ENCODE measurements at regions not wholly inside any gene's neighbourhood (a gene's known extent, or its start where the extent isn't known, plus 50 kb on each side); places are given as distances from the start of the nearest gene placed in this dataset.

GRCh38 chr10:2899246-2899951, 167.9 kb upstream of the PFKP start:
- Mint-ChIP-seq H3K4me1 (no peaks in the 10 kb centered on the region; the same call in 1 of the 2 replicates), H3K4me3 (no peak overlapping the region)
- TF ChIP-seq FOXK1 (CRISPR knock-in tag; IDR thresholded peaks at IDR 0.05), result no peak
- TF ChIP-seq ZNF671 (CRISPR knock-in tag; IDR thresholded peaks at IDR 0.05), result no peak
- TF ChIP-seq ZMAT4 (CRISPR knock-in tag; IDR thresholded peaks at IDR 0.05), result no peak
- no peak for TF ChIP-seq IRF1 (CRISPR knock-in tag; IDR thresholded peaks at IDR 0.05)
- no peak for TF ChIP-seq ATF2 (CRISPR knock-in tag; IDR thresholded peaks at IDR 0.05; ENCODE audit: borderline replicate concordance, low read depth)
- TF ChIP-seq STAT6 (CRISPR knock-in tag; conservative IDR thresholded peaks at IDR 0.05; ENCODE audit: low read depth), result no peak
- no peak for TF ChIP-seq ZBTB21 (CRISPR knock-in tag; IDR thresholded peaks at IDR 0.05; ENCODE audit: borderline replicate concordance)
- no peak for TF ChIP-seq ZNF219 (CRISPR knock-in tag; IDR thresholded peaks at IDR 0.05; ENCODE audit: borderline replicate concordance)

GRCh38 chr10:2898509-2898860, 168.9 kb upstream of the PFKP start:
- POLR2A ChIA-PET, result no interaction called here
- Mint-ChIP-seq H3K27me3 (ENCODE audit: low read depth) (no peaks in the 10 kb centered on the region), H3K9me3 (no peaks in the 10 kb centered on the region), H3K27ac (no peak overlapping the region), H3K4me3 (no peak overlapping the region), H3K36me3 (no peaks in the 10 kb centered on the region), H3K4me1 (no peaks in the 10 kb centered on the region; the same call in 1 of the 2 replicates)
- DNase-seq (ENCODE audit: low spot score) (no peak), ATAC-seq (no peak)
- CTCF ChIA-PET, result no interaction called here
- TF ChIP-seq GRHL2 (CRISPR knock-in tag; IDR thresholded peaks at IDR 0.05; ENCODE audit: insufficient replicate concordance, severe bottlenecking) (no peak), ZNF263 (CRISPR knock-in tag; IDR thresholded peaks at IDR 0.05; ENCODE audit: low read depth) (no peak), MXD4 (CRISPR knock-in tag; IDR thresholded peaks at IDR 0.05; ENCODE audit: borderline replicate concordance) (no peak), RELA (CRISPR knock-in tag; IDR thresholded peaks at IDR 0.05; ENCODE audit: borderline replicate concordance) (no peak), E2F1 (CRISPR knock-in tag; IDR thresholded peaks at IDR 0.05) (no peak), TCF7 (CRISPR knock-in tag; IDR thresholded peaks at IDR 0.05; ENCODE audit: low read depth) (no peak), E2F5 (CRISPR knock-in tag; IDR thresholded peaks at IDR 0.05) (no peak), IRF2 (CRISPR knock-in tag; IDR thresholded peaks at IDR 0.05; ENCODE audit: borderline replicate concordance, low read depth) (no peak), EMX1 (CRISPR knock-in tag; IDR thresholded peaks at IDR 0.05) (no peak), PRDM15 (CRISPR knock-in tag; IDR thresholded peaks at IDR 0.05) (no peak)

More at GRCh38 chr10:2899246-2899951, 167.9 kb upstream of the PFKP start:
- no peak for DNase-seq (ENCODE audit: low spot score)
- ChIA-PET CTCF (no interaction called here), POLR2A (no interaction called here)
- no peak for ATAC-seq
- Mint-ChIP-seq H3K27ac (no peak overlapping the region), H3K36me3 (no peaks in the 10 kb centered on the region), H3K9me3 (no peaks in the 10 kb centered on the region), H3K27me3 (ENCODE audit: low read depth) (no peaks in the 10 kb centered on the region; the same call in 1 of the 2 replicates)
